C4-2B (cell line): ENCODE measurements at regions not wholly inside any gene's neighbourhood (a gene's known extent, or its start where the extent isn't known, plus 50 kb on each side); places are given as distances from the start of the nearest gene placed in this dataset.

ENCODE experiments used
- CTCF ChIP-seq: fragments of 450-650 bp; conservative IDR thresholded peaks from 2 replicates; pipeline ENCODE4 v1.5.1; 2017; ENCODE audit warnings: mild to moderate bottlenecking
- ZFX ChIP-seq: fragments of 450-650 bp; IDR thresholded peaks from 2 replicates; pipeline ENCODE4 v1.6.1; 2017

- no peak for TF ChIP-seq CTCF
- TF ChIP-seq ZFX = no peak
Observed at GRCh38 chr14:29102266-29102665, 335.7 kb downstream of the FOXG1 start.
